AG09309 (cell line): ENCODE measurements at regions not wholly inside any gene's neighbourhood (a gene's known extent, or its start where the extent isn't known, plus 50 kb on each side); places are given as distances from the start of the nearest gene placed in this dataset.
"Not testable (repeated sequence)": the region's sequence is repeated elsewhere in the genome, so short reads cannot be mapped to it uniquely, and the experiment has no call there.

ENCODE experiments used
- DNase-seq: peaks from one replicate; pipeline ENCODE4 v3.0.0-alpha.2; 2010; ENCODE audit warnings: low read depth
- H3K4me3 ChIP-seq: 2 replicates; pipeline ENCODE4 v1.5.1; 2011; ENCODE audit warnings: mild to moderate bottlenecking, low read depth, low read length, moderate library complexity; ENCODE audit not compliant: control insufficient read depth
- TF ChIP-seq, protein P1 (sequence below): IDR thresholded peaks from 2 replicates; pipeline ENCODE4 v1.5.1; 2011; ENCODE audit warnings: mild to moderate bottlenecking, low read depth, low read length, inconsistent platforms; ENCODE audit not compliant: insufficient read depth, control insufficient read depth; ENCODE audit errors: missing control alignments

DNA sequence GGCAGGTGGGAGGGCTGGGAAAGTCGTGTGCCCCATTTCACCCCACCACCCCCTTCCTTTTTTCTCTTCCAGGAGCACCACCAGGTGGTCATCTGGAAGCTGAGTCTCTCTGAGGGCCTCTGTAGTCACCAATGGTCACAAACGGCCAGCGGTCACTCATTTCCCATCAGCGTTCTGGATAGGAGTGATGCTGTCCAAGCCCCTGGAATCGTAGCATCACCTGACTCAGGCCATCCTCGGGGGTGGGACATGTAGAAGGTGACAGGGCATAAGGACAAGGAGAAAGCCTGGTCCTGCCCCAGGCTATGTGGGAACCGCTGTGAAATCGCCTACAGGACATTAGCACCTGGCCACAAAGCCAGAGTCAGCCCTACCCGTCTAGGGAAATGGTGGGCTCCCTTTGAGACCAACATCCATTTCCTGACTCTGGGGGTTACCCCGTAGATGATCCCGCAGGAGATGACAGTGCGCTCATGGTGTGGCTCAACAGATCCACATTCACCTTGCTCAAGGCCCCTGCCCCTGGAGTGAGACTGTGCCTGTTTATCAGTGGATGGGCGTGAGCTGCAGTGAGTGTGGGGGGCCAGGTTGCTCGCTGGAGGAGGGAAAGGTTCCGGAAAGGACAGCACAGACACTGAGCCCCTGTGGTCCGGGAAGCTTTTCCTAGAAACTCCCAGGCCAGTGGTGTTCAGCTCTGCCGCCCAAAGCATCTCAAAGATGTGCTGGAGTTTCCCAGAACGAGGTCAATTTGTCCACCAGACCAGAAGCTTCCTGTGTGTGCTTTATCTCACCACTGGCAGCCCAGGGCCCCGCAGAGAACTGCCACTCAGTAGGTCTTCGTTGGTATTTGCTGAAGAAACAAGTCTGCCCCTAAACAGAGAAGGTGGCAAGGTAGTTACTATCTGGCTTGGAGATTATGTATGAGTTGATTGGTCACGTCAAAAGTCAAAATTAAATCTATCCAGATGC, 61.1 kb upstream of the UNC5A start:
- TF ChIP-seq, protein P1, sequence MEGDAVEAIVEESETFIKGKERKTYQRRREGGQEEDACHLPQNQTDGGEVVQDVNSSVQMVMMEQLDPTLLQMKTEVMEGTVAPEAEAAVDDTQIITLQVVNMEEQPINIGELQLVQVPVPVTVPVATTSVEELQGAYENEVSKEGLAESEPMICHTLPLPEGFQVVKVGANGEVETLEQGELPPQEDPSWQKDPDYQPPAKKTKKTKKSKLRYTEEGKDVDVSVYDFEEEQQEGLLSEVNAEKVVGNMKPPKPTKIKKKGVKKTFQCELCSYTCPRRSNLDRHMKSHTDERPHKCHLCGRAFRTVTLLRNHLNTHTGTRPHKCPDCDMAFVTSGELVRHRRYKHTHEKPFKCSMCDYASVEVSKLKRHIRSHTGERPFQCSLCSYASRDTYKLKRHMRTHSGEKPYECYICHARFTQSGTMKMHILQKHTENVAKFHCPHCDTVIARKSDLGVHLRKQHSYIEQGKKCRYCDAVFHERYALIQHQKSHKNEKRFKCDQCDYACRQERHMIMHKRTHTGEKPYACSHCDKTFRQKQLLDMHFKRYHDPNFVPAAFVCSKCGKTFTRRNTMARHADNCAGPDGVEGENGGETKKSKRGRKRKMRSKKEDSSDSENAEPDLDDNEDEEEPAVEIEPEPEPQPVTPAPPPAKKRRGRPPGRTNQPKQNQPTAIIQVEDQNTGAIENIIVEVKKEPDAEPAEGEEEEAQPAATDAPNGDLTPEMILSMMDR = no peak
- no peak for DNase-seq

DNA sequence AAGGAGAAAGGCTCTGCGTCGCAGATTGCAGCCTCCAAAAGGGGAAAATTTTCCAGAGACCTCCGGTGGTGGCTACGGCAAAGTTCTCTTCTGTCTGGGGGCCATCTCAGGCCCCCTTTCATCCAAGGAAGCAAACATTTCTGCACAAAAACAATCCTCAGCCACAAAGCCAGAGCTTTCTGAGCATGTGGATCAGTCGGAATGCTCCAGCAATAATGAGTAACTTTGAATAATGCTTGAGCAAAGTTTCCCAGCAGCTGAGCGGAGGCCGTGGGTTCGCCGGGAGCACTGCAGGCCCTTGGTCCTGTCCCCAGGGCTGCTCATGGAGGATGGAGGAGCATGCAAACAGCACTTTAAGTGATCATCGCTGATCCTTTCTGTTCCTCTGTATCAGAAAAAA, 60.2 kb upstream of the UNC5A start:
- TF ChIP-seq, protein P1 = no peak
- no peak for DNase-seq
- no peak overlapping the region for H3K4me3 ChIP-seq

More for the DNA sequence above, 61.1 kb upstream of the UNC5A start:
- no peak overlapping the region for H3K4me3 ChIP-seq

DNA sequence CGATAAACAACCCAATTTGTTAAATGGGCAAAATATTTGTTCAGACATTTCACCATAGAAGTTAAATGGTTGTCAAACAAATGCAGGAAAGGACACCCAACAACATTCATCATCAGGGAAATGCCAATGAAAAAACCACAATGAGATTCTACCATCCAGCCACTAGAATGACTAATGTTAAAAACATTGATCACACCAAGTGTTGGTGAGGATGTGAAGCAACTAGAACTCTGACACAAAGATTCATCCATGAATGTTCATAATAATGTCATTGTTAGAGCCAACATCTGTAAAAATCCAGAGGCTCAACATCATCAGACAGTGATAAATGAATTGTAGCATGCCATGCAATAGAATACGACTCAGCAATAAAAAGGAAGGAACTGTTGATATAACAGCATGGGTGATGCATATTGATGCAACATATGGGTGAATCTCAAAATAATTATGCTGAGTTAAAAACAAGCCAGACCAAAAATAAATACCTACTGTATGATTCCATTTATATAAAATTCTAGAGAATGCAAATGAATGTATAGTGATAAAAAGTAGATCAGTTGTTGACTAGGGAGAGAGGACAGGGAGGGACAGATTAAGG, 55.9 kb upstream of the UNC5A start:
- H3K4me3 ChIP-seq = no peak overlapping the region
- no peak for DNase-seq
- TF ChIP-seq, protein P1 = no peak

DNA sequence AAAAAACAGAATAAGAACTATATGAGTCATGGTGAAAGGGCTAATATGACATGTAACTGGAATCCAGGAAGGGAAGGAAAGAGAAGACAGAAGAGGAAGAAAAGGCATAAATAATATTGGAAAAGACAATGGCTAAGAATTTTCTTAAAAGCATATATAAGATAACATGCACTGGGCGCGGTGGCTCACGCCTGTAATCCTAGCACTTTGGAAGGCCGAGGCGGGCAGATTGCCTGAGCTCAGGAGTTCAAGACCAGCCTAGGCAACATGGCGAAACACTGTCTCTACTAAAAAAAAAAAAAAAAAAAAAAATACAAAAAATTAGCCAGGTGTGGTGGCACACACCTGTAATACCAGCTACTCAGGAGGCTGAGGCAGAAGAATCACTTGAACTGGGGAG, 54.8 kb upstream of the UNC5A start:
- not testable (repeated sequence) for H3K4me3 ChIP-seq, DNase-seq

DNA sequence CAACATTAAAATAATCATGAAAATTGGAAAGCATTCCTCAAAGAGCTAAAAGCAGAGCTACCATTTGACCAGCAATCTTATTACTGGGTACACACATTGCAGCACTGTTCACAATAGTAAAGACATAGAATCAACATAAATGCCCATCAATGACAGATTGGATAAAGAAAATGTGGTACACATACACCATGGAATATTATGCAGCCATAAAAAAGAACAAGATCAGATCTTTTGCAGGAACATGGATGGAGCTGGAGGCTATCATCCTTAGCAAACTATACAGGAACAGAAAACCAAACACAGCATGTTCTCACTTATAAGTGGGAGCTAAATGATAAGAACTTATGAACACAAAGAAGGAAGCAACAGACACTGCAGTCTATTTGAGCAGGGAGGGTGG, 52.8 kb upstream of the UNC5A start:
- not testable (repeated sequence) for DNase-seq, H3K4me3 ChIP-seq
